Calu3 (cell line): ENCODE measurements at regions not wholly inside any gene's neighbourhood (a gene's known extent, or its start where the extent isn't known, plus 50 kb on each side); places are given as distances from the start of the nearest gene placed in this dataset.

Source experiments
- BruUV-seq: library from RNA; stranded (reverse); fragments of 400-500 nt; replicated peaks from 2 replicates; lab custom pipeline; 2021; lab: Mats Ljungman, UMichigan
- CTCF ChIA-PET: fragments of 300-600 bp; sonication (Branson Sonifier 250); formaldehyde crosslinking; loops from one replicate; lab custom pipeline; 2022; ENCODE audit warnings: antibody characterized with exemption; lab: Charles Lee
- DNase-seq: peaks from one replicate; pipeline ENCODE4 v3.0.0; 2022
- H3K27ac Mint-ChIP-seq: one replicate; pipeline ENCODE4 v1.8.0; 2022; ENCODE audit warnings: mixed read lengths; ENCODE audit not compliant: unreplicated experiment
- H3K27me3 Mint-ChIP-seq: one replicate; pipeline ENCODE4 v1.8.0; 2022; ENCODE audit warnings: mixed read lengths; ENCODE audit not compliant: unreplicated experiment
- H3K36me3 Mint-ChIP-seq: one replicate; pipeline ENCODE4 v1.8.0; 2022; ENCODE audit warnings: mild to moderate bottlenecking, moderate library complexity, mixed read lengths; ENCODE audit not compliant: insufficient read depth, unreplicated experiment
- H3K4me1 Mint-ChIP-seq: one replicate; pipeline ENCODE4 v1.8.0; 2022; ENCODE audit warnings: mild to moderate bottlenecking, low read depth, mixed read lengths; ENCODE audit not compliant: unreplicated experiment
- H3K4me3 Mint-ChIP-seq: one replicate; pipeline ENCODE4 v1.8.0; 2022; ENCODE audit warnings: mild to moderate bottlenecking, low read depth, moderate library complexity, mixed read lengths; ENCODE audit not compliant: unreplicated experiment
- H3K9me3 Mint-ChIP-seq: one replicate; pipeline ENCODE4 v1.8.0; 2022; ENCODE audit warnings: low read depth, mixed read lengths; ENCODE audit not compliant: unreplicated experiment
- intact Hi-C: fragments of 100-400 bp; cut with micrococcal nuclease; formaldehyde crosslinking; loops from one replicate; pipeline ENCODE4 v1.10.0; 2022; ENCODE audit not compliant: unreplicated experiment
- TF ChIP-seq, protein P1 (sequence below): fragments of 200-600 bp; IDR thresholded peaks from one replicate; pipeline ENCODE4 v1.8.0; 2022; ENCODE audit warnings: antibody characterized with exemption; ENCODE audit not compliant: unreplicated experiment

DNA sequence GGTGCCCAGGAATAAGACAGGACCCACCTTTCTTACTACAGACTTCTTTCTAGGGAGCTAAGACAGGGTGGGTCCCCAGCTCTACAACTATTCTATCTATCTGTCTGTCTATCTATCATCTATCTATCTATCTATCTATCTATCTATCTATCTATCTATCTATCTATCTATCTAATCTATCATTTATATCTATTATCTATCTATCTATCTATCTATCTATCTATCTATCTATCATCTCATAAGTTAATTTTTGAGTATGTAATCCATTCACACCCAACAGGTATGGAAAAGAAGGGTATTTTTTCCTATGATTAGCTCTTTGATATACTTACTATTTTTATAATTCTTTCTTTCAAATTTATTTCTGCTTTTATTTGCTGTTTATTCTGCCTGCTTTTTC is 55.9 kb downstream of the BAMBI start:
- BruUV-seq: no TSS peak
- Mint-ChIP-seq H3K9me3 (peaks cover 2% of the 10 kb centered on the region), H3K4me3 (no peak overlapping the region), H3K27me3 (peaks cover 13% of the 10 kb centered on the region), H3K4me1 (no peaks in the 10 kb centered on the region), H3K36me3 (no peaks in the 10 kb centered on the region), H3K27ac (no peak overlapping the region)
- no peak for DNase-seq
- CTCF ChIA-PET: interaction anchor here (0.6 kb wide), 1 partner anchor 39 kb away, joined by 11 read pairs; no protein-coding TSS in a partner anchor
- intact Hi-C loops: no loop called here
- TF ChIP-seq, protein P1, sequence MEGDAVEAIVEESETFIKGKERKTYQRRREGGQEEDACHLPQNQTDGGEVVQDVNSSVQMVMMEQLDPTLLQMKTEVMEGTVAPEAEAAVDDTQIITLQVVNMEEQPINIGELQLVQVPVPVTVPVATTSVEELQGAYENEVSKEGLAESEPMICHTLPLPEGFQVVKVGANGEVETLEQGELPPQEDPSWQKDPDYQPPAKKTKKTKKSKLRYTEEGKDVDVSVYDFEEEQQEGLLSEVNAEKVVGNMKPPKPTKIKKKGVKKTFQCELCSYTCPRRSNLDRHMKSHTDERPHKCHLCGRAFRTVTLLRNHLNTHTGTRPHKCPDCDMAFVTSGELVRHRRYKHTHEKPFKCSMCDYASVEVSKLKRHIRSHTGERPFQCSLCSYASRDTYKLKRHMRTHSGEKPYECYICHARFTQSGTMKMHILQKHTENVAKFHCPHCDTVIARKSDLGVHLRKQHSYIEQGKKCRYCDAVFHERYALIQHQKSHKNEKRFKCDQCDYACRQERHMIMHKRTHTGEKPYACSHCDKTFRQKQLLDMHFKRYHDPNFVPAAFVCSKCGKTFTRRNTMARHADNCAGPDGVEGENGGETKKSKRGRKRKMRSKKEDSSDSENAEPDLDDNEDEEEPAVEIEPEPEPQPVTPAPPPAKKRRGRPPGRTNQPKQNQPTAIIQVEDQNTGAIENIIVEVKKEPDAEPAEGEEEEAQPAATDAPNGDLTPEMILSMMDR: no peak

DNA sequence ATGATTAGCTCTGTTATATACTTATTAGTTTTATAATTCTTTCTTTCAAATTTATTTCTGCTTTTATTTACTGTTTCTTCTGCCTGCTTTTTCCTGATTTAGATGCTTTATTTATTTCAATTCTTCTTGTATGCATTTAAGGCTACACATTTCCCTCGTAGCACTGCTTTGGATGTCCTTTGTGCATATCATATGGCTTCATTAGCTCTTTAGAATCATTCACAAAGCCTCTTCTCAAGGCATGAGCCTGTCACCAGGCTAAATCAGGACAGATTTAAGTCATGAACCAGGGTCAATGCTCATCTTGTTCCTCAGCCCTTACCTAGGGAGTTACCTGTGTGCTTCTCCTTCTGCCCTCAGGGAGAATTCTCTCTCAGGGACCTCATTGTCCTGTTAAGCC is 56.3 kb downstream of the BAMBI start:
- Mint-ChIP-seq H3K27ac (no peak overlapping the region), H3K9me3 (peaks cover 2% of the 10 kb centered on the region), H3K4me1 (no peaks in the 10 kb centered on the region), H3K4me3 (no peak overlapping the region), H3K36me3 (no peaks in the 10 kb centered on the region), H3K27me3 (peaks cover 17% of the 10 kb centered on the region)
- intact Hi-C loops: no loop called here
- no TSS peak for BruUV-seq
- TF ChIP-seq, protein P1: no peak
- CTCF ChIA-PET: interaction anchor here (0.6 kb wide), 1 partner anchor 40 kb away, joined by 11 read pairs; no protein-coding TSS in a partner anchor
- no peak for DNase-seq

DNA sequence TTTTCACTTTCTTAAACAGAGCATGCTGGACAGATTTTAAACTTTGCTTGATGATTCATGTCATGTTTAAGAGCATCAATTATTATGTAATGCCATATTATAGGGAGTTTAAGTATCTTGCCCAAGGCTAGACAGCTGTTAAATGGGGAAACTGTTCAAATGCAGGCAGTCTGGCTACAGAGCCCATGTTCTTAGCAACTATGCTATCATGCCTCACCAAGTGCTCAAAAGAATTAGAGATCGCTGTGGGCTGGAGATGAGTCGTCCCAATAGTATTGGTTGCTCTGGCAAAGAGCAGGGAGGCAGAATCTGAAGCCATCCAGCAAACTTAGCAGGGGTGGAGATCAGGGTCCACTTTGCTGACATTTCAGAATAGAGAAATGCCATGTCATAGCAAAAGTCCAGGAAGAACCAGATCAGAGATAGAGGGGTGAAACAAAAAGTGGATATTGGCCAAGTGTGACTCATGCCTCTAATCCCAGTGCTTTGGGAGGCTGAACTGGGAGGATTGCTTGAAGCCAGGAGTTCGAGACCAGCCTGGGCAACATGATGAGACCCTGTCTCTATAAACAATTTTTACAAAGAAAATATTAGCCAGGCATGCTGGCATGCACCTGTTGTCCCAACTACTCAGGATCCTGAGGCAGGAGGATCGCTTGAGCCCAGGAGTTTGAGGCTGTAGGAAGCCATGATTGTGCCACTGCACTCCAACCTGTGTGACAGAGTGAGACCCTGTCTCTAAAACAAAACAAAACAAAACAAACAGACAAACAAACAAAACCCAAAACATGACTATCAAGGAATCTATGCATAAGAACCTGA is 57.8 kb downstream of the BAMBI start:
- TF ChIP-seq, protein P1: no peak
- peaks cover 26% of the 10 kb centered on the region for H3K27me3 Mint-ChIP-seq
- peak; percentile 55 for DNase-seq
- intact Hi-C loops: no loop called here
- H3K4me1 Mint-ChIP-seq: no peaks in the 10 kb centered on the region
- peaks cover 2% of the 10 kb centered on the region for H3K9me3 Mint-ChIP-seq
- no TSS peak for BruUV-seq
- H3K27ac Mint-ChIP-seq: no peak overlapping the region
- H3K36me3 Mint-ChIP-seq: no peaks in the 10 kb centered on the region
- CTCF ChIA-PET: interaction anchor here (0.6 kb wide), 1 partner anchor 233 kb away, joined by 3 read pairs; no protein-coding TSS in a partner anchor
- H3K4me3 Mint-ChIP-seq: no peak overlapping the region

DNA sequence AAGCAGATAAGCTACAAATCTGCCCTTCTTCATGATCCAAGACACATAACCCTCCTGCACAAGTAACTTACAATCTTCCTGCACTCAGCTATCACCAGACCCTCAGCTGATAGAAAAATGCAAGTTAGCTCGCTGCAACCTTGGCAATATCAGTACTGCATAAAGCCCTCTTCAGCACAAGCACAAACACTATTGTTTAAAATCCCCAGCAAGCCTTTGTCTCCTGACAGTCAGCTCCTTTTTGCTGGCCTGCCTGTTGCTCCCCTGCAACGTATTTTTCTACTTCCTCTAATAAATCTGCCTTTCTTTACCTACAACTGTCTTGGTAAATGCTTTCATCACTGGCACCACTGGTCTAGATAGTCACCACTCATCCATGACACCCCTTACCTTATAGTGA is 59.8 kb downstream of the BAMBI start:
- intact Hi-C loops: no loop called here
- no peaks in the 10 kb centered on the region for H3K4me1 Mint-ChIP-seq
- no peak overlapping the region for H3K4me3 Mint-ChIP-seq
- peaks cover 2% of the 10 kb centered on the region for H3K9me3 Mint-ChIP-seq
- H3K27me3 Mint-ChIP-seq: peaks cover 26% of the 10 kb centered on the region
- H3K36me3 Mint-ChIP-seq: no peaks in the 10 kb centered on the region
- CTCF ChIA-PET: no interaction called here
- TF ChIP-seq, protein P1: no peak
- DNase-seq: no peak
- H3K27ac Mint-ChIP-seq: no peak overlapping the region
- BruUV-seq: no TSS peak
